ENCODE measurements at regions not wholly inside any gene's neighbourhood (a gene's known extent, or its start where the extent isn't known, plus 50 kb on each side); places are given as distances from the start of the nearest gene placed in this dataset.

- no peak for TF ChIP-seq CTCF (IDR thresholded peaks at IDR 0.05; ENCODE audit: borderline replicate concordance, extremely low read depth, low read length, poor library complexity, severe bottlenecking)
- no peak for TF ChIP-seq EZH2 (IDR thresholded peaks at IDR 0.05; ENCODE audit: borderline replicate concordance, low read depth, low read length, severe bottlenecking)
These were observed 257.0 kb upstream of the AUTS2 start for GRCh38 chr7:69341288-69341687.

Data from DND-41 (cell line).